GM12874 (cell line): ENCODE measurements at regions not wholly inside any gene's neighbourhood (a gene's known extent, or its start where the extent isn't known, plus 50 kb on each side); places are given as distances from the start of the nearest gene placed in this dataset.

Experiments
- TF ChIP-seq, protein P1 (sequence below): IDR thresholded peaks from 2 replicates; pipeline ENCODE4 v1.5.1; 2011; ENCODE audit warnings: low read depth, mild to moderate bottlenecking, control low read depth, low read length, moderate library complexity; ENCODE audit not compliant: insufficient read depth

DNA sequence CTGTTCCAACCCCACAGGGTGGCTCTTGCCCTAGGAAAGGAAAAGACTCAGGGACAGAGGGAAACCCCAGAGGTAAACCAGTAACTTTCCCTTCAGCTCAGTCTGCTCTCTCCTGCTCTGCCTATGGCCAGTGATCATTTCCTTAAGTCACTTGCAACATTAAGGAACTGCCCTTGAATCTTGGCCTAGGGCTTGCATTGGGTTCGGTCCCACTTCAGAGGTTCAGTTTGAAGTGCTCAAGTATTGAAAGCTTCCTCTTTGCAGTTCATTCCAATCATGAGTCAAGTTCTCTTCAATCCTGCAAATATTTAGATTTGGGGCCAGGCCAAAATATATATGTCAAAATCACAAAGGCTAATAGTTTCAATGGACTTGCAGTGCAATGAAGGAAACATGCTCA is 97.7 kb upstream of the IRF2BP2 start:
- TF ChIP-seq, protein P1, sequence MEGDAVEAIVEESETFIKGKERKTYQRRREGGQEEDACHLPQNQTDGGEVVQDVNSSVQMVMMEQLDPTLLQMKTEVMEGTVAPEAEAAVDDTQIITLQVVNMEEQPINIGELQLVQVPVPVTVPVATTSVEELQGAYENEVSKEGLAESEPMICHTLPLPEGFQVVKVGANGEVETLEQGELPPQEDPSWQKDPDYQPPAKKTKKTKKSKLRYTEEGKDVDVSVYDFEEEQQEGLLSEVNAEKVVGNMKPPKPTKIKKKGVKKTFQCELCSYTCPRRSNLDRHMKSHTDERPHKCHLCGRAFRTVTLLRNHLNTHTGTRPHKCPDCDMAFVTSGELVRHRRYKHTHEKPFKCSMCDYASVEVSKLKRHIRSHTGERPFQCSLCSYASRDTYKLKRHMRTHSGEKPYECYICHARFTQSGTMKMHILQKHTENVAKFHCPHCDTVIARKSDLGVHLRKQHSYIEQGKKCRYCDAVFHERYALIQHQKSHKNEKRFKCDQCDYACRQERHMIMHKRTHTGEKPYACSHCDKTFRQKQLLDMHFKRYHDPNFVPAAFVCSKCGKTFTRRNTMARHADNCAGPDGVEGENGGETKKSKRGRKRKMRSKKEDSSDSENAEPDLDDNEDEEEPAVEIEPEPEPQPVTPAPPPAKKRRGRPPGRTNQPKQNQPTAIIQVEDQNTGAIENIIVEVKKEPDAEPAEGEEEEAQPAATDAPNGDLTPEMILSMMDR = no peak

DNA sequence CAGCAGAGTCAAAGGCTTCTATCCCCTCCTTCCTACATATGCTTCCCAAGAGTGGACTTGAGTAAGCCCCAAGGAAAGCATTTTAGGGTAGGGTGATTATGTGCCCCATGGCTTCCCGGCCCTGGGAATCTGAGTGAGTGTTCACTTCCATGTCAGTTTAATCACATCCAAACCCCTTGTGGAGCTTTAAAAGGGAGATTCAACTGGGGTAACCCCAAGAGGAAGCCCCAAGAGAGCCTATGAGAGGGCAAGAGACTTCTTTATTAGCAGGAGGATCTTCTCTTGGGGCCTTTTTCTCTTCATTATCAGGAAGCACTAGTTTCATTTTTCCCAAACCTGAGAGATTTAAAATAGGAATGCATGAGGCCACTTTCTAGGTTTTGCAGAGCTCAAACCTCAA is 97.0 kb upstream of the IRF2BP2 start:
- TF ChIP-seq, protein P1 = no peak

DNA sequence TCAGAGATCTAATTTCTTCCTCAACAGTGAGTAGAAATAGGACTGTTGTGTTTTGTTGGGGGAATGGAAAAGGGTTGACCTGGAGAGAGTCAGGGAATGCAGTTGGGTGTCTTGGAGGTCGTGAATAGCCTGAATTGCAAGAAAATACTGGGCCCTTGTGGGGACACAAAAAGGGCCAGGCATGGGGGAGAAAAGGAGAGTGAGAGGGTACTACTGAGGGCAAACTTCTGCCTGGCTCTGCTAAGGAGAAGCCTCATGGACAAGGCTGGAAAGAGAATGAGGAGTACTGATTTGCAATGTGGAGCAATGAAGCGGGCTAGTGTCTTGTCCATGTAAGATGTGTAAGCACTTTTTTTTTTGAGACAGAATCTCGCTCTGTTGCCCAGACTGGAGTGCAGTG is 96.2 kb upstream of the IRF2BP2 start:
- TF ChIP-seq, protein P1 = no peak

DNA sequence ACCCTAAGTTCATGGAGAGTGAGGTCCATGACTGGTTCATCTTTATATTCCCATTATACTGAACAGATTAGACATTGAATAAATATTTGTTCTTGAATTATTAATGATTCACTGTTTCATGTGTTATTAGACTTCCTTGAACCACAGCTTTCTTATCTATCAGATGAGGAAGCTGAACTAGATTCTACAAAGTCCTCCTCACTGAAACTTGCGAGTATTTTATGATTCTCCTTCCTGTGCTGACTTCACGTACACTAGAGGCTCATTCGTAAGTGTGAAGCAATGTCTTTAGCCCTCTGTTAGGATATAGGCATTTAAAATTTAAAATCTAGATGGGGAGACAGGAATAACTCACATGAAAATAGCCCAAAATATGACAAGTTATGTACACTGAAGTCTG is 95.6 kb upstream of the IRF2BP2 start:
- TF ChIP-seq, protein P1 = no peak

DNA sequence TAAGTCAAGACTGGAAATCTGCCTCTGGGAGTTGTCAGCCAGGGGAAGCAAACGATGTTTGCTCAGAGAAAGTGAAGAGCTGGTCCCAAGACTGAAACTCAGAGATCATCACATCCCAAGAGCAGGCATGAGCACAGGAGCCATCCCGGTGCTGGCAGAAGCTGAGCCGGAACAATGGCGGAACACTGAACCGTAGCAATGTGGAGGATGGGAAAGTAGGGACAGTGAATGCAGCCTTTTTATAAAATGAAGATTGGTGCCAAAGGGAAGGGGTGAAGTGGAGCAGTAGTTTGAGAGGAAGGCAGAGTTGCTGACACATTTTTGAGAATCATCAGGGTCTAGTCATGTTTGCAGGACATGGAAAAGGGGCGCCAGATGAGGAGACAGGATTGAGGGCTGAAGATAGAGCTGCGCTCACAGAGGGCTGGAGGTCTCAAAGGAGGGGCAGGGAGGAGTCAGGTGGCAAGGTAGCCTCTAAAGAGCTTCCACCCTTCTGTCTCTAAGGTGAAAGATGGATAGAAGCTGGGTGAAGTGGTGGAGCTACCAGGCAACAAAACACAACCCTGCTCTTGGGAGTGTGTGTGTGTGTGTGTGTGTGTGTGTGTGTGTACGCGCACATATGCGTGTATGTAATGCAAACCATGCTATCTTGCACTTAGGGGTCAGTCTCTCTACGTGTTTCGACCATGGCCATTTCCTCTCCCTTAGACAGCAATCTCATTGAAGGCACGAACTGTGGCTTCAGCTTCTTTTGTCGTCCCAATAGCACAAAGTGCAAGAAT is 94.3 kb upstream of the IRF2BP2 start:
- TF ChIP-seq, protein P1 = no peak

DNA sequence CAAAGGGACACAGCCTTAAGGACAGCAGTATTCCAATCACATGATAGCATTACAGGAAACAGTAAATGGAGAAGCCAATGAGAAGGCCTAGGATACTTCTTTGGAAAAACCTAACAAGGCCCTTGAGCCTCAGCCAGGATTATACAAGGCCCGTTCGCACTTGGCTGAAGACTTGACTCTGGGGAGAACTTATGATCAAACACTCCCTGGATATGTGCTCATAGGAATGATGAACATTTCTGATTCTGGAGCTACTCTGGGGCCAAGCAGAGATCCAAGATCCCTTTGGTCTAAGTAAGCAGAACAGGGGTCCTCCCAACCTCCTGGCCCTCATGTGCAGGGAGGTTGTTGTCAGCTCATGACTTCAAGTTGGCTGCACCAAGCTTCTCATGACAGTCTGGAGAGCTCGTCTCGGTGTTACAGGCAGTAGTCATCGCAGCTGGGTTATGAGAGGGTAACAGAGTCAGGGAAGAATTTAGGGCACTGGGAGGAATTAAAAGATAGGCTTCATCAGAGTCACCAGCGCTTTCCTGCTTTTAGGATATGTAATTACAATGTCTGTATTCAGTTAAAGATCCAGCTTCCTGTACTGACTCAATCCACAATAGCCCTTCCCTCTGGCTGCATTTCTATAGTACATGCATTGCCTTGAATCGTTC is 92.5 kb upstream of the IRF2BP2 start:
- TF ChIP-seq, protein P1 = no peak

DNA sequence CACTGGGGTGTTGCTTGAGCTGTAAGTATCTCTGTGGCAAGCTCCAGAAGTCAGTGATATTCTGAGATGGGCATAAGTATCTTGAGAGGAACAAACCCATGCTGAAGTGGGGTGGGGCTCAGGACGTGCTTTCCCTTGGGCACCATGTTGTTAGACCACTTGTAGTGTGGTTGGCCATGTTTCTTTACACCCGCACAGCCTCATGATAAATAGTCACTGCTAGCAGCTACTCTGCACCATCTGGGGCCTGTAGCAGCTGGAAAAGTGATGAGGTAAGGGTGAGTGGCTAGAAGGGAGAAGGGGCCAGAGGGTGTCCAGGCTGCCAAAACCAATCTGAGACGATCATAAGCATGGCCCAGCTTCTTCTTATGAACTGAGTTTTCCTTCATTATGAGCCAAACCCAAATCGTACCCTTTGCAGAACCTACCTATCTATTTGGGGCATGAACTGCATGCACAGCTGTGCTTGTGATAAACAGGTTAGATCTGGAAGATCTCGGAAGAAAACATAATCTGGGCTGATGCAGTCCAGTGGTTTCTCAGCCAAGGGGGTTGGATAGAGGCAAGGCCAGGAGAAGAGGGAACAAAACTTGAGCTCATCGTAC is 91.9 kb upstream of the IRF2BP2 start:
- TF ChIP-seq, protein P1 = no peak
